ENCODE measurements at regions not wholly inside any gene's neighbourhood (a gene's known extent, or its start where the extent isn't known, plus 50 kb on each side); places are given as distances from the start of the nearest gene placed in this dataset.

DNA sequence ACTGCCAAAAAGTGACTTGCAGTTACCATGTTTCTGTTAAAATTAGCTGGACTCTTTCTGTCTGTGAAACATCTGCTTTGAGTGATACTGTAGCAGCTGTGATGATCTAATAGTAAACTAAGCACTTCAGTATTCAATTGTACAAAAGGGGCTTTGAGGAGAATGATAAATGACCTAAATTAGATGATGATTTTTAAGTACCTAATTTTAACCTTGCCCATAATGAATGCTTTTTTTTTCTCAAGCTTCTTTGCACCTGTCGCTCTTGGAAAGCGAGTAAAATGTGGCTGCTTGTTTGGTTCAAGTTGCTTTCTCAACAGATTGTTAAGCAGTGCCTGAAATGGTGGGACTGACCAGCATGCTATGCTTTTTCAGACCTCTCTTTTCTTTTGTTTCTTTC lies 752.3 kb downstream of the EPHA3 start:
- TF ChIP-seq POLR2AphosphoS5 (IDR thresholded peaks at IDR 0.05; ENCODE audit: low read depth, low read length) (no peak), TAF1 (IDR thresholded peaks at IDR 0.05; ENCODE audit: borderline replicate concordance, insufficient read depth, low read length) (no peak), SIN3A (IDR thresholded peaks at IDR 0.05; ENCODE audit: borderline replicate concordance, insufficient read depth, low read length) (no peak)
